Trophoblast cell (in vitro differentiated cells and primary cell): ENCODE measurements at regions not wholly inside any gene's neighbourhood (a gene's known extent, or its start where the extent isn't known, plus 50 kb on each side); places are given as distances from the start of the nearest gene placed in this dataset.

ENCODE experiments used
- DNase-seq, 2 donors: peaks; one replicate each; pipeline ENCODE4 v3.0.0-alpha.2; 2016
- H2AFZ ChIP-seq: 2 replicates; pipeline ENCODE4 v1.6.1; 2013; ENCODE audit warnings: low read length, moderate library complexity, mild to moderate bottlenecking; ENCODE audit not compliant: insufficient read depth, poor library complexity
- H2AK5ac ChIP-seq: 2 replicates; pipeline ENCODE4 v1.6.1; 2013; ENCODE audit warnings: mild to moderate bottlenecking, low read length
- H2BK120ac ChIP-seq: 2 replicates; pipeline ENCODE4 v1.6.1; 2013; ENCODE audit warnings: low read length, mild to moderate bottlenecking, moderate library complexity; ENCODE audit not compliant: insufficient read depth, poor library complexity
- H2BK12ac ChIP-seq: 2 replicates; pipeline ENCODE4 v1.6.1; 2013; ENCODE audit warnings: mild to moderate bottlenecking, low read length, moderate library complexity
- H2BK5ac ChIP-seq: 2 replicates; pipeline ENCODE4 v1.6.1; 2013; ENCODE audit warnings: low read length, low read depth, moderate library complexity, mild to moderate bottlenecking; ENCODE audit not compliant: poor library complexity
- H3K14ac ChIP-seq: 2 replicates; pipeline ENCODE4 v1.6.1; 2013; ENCODE audit warnings: mild to moderate bottlenecking, low read length
- H3K18ac ChIP-seq: 2 replicates; pipeline ENCODE4 v1.6.1; 2013; ENCODE audit warnings: mild to moderate bottlenecking, low read length
- H3K23ac ChIP-seq: 2 replicates; pipeline ENCODE4 v1.6.1; 2013; ENCODE audit warnings: low read length
- H3K27ac ChIP-seq: 2 replicates; pipeline ENCODE4 v1.5.1; 2013; ENCODE audit warnings: low read depth, mild to moderate bottlenecking, inconsistent platforms, low read length, moderate library complexity
- H3K27me3 ChIP-seq: 2 replicates; pipeline ENCODE4 v1.6.1; 2013; ENCODE audit warnings: inconsistent platforms, mild to moderate bottlenecking, low read length, moderate library complexity; ENCODE audit not compliant: insufficient read depth
- H3K36me3 ChIP-seq, 2 experiments: 1 replicate in 1 of 2; 2 replicates in 1 of 2; pipeline ENCODE4 v1.6.1; 2013; ENCODE audit warnings: low read length in 2 of 2, mild to moderate bottlenecking in 2 of 2, moderate library complexity in 1 of 2; ENCODE audit not compliant: insufficient read depth in 2 of 2, control insufficient read depth in 1 of 2
- H3K4ac ChIP-seq: 2 replicates; pipeline ENCODE4 v1.6.1; 2013; ENCODE audit warnings: low read depth, mild to moderate bottlenecking, low read length, moderate library complexity
- H3K4me1 ChIP-seq, 2 experiments: 1 replicate in 1 of 2; 2 replicates in 1 of 2; pipeline ENCODE4 v1.6.1; 2013; ENCODE audit warnings: low read length in 2 of 2, mild to moderate bottlenecking in 2 of 2, moderate library complexity in 1 of 2; ENCODE audit not compliant: insufficient read depth in 2 of 2, control insufficient read depth in 1 of 2
- H3K4me2 ChIP-seq: 2 replicates; pipeline ENCODE4 v1.6.1; 2013; ENCODE audit warnings: inconsistent platforms, mild to moderate bottlenecking, low read length, moderate library complexity
- H3K4me3 ChIP-seq: 2 replicates; pipeline ENCODE4 v1.5.1; 2013; ENCODE audit warnings: mild to moderate bottlenecking, low read depth, low read length, inconsistent platforms
- H3K79me1 ChIP-seq: one replicate; pipeline ENCODE4 v1.6.1; 2013; ENCODE audit warnings: low read length
- H3K79me2 ChIP-seq: 2 replicates; pipeline ENCODE4 v1.6.1; 2013; ENCODE audit warnings: low read length, mild to moderate bottlenecking; ENCODE audit not compliant: control insufficient read depth, insufficient read depth, poor library complexity
- H3K9ac ChIP-seq: 2 replicates; pipeline ENCODE4 v1.6.1; 2013; ENCODE audit warnings: mild to moderate bottlenecking, low read length
- H3K9me3 ChIP-seq: 2 replicates; pipeline ENCODE4 v1.6.1; 2013; ENCODE audit warnings: low read depth, mild to moderate bottlenecking, control low read depth, inconsistent platforms, low read length; ENCODE audit not compliant: insufficient read depth
- H4K12ac ChIP-seq: 2 replicates; pipeline ENCODE4 v1.6.1; 2013; ENCODE audit warnings: low read depth, mild to moderate bottlenecking, low read length, moderate library complexity
- H4K8ac ChIP-seq: 2 replicates; pipeline ENCODE4 v1.6.1; 2013; ENCODE audit warnings: low read depth, mild to moderate bottlenecking, low read length, moderate library complexity
- H4K91ac ChIP-seq: one replicate; pipeline ENCODE4 v1.6.1; 2013; ENCODE audit warnings: low read depth, mild to moderate bottlenecking, low read length, moderate library complexity
- WGBS: extraction: QIAGEN DNeasy Blood & Tissue Kit; methylation state at CpG from one replicate; pipeline ENCODE4 v1.1.7; 2013; ENCODE audit warnings: missing lambda C conversion rate; ENCODE audit not compliant: insufficient read length, insufficient coverage; ENCODE audit errors: extremely low coverage; 5-methylcytosine and 5-hydroxymethylcytosine counted together

- Histone ChIP-seq H3K4me3 (no peak overlapping the region), H3K79me2 (no peaks in the 10 kb centered on the region), H4K91ac (no peak overlapping the region), H3K79me1 (no peaks in the 10 kb centered on the region), H3K23ac (no peak overlapping the region), H2BK12ac (no peak overlapping the region), H2BK120ac (no peak overlapping the region), H3K9ac (no peak overlapping the region), H3K4me1 (no peaks in the 10 kb centered on the region), H3K14ac (no peak overlapping the region), H3K36me3 (no peaks in the 10 kb centered on the region), H3K27me3 (no peaks in the 10 kb centered on the region), H3K4me2 (no peak overlapping the region), H4K8ac (no peak overlapping the region), H4K12ac (no peak overlapping the region), H2BK5ac (no peak overlapping the region), H2AFZ (no peak overlapping the region), H3K18ac (no peak overlapping the region), H3K9me3 (peaks cover 4% of the 10 kb centered on the region), H2AK5ac (no peak overlapping the region), H3K27ac (no peak overlapping the region), H3K4ac (no peak overlapping the region)
- no CpG with 5 or more reads among the region's 4 CpGs for WGBS
- DNase-seq, result no peak
Observed at GRCh38 chr7:67764289-67764688, 767.7 kb downstream of the TYW1 start.

- H3K27ac ChIP-seq, result no peak overlapping the region
- no peaks in the 10 kb centered on the region for H3K4me1 ChIP-seq
Observed at GRCh38 chr7:67765481-67766175, 769.0 kb downstream of the TYW1 start.

GRCh38 chr7:67766906-67767410, 770.3 kb downstream of the TYW1 start:
- Histone ChIP-seq H3K4ac (no peak overlapping the region), H3K79me2 (no peaks in the 10 kb centered on the region), H3K4me3 (no peak overlapping the region), H3K27ac (no peak overlapping the region), H2AFZ (no peak overlapping the region), H3K9ac (no peak overlapping the region), H4K12ac (no peak overlapping the region), H2AK5ac (no peak overlapping the region), H4K91ac (no peak overlapping the region), H3K4me1 (peaks cover 0 to 3% of the 10 kb centered on the region in 2 experiments), H3K27me3 (no peaks in the 10 kb centered on the region), H4K8ac (no peak overlapping the region), H3K14ac (no peak overlapping the region), H3K18ac (no peak overlapping the region), H3K4me2 (no peak overlapping the region), H2BK12ac (no peak overlapping the region), H3K36me3 (no peaks in the 10 kb centered on the region), H3K9me3 (peaks cover 6% of the 10 kb centered on the region), H3K23ac (no peak overlapping the region), H2BK120ac (no peak overlapping the region), H3K79me1 (no peaks in the 10 kb centered on the region), H2BK5ac (no peak overlapping the region)
- WGBS, result no CpG with 5 or more reads among the region's 4 CpGs
- no peak for DNase-seq

More at GRCh38 chr7:67765481-67766175, 769.0 kb downstream of the TYW1 start:
- Histone ChIP-seq H3K14ac (no peak overlapping the region), H2AFZ (no peak overlapping the region), H3K4me3 (no peak overlapping the region), H3K4me2 (no peak overlapping the region), H3K18ac (no peak overlapping the region), H3K23ac (no peak overlapping the region), H2BK12ac (no peak overlapping the region), H4K8ac (no peak overlapping the region), H3K9ac (no peak overlapping the region), H2BK5ac (no peak overlapping the region), H4K91ac (no peak overlapping the region), H3K4ac (no peak overlapping the region), H3K79me1 (no peaks in the 10 kb centered on the region), H2BK120ac (no peak overlapping the region), H3K36me3 (no peaks in the 10 kb centered on the region), H2AK5ac (no peak overlapping the region), H4K12ac (no peak overlapping the region), H3K27me3 (no peaks in the 10 kb centered on the region), H3K79me2 (no peaks in the 10 kb centered on the region), H3K9me3 (peaks cover 4% of the 10 kb centered on the region)
- no peak for DNase-seq
- no CpG with 5 or more reads among the region's 6 CpGs for WGBS

DNA sequence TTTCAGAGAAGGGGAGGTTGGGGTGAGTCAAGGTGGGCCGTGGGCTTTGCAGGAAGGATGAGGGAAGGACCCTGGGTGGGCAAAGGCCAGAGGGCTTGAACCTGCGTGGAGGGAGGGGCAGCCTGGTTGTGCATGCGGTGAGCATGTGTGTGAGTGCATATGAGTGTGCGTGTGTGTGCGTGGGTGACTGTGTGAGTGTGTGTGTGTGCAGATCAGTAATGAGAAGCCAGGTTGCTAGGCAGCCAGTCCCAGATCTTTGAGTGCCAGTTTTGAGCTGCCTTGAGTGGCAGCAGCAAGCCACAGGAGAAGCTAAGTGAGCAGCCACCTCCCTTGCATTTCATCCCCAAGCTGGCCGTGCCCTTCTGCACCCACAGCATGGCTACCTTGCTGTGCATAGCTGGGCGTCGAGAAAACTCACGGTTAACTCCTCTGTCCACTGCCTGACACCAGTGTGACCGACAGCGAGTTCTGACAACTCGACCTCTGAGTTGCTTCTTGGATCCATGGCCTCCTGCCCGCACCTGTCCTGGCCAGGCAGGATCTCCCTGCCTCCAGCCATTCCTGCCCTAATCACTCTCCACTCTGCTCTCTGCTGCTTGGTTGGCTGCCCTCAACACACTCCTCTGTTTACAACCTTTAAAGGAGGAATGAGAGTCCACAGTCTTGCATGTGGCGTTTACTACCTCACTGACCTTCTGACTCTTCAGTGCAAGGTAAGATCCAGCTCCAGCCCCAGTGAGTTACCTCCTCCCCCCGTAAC, 775.4 kb downstream of the TYW1 start:
- Histone ChIP-seq H3K4me2 (no peak overlapping the region), H3K4ac (no peak overlapping the region), H3K9ac (no peak overlapping the region), H3K27ac (no peak overlapping the region), H3K18ac (no peak overlapping the region), H2AK5ac (no peak overlapping the region), H3K4me1 (peaks cover 2 to 6% of the 10 kb centered on the region in 2 experiments), H3K23ac (no peak overlapping the region), H3K36me3 (no peaks in the 10 kb centered on the region), H2BK12ac (no peak overlapping the region), H4K91ac (no peak overlapping the region), H3K14ac (no peak overlapping the region), H2AFZ (no peak overlapping the region), H3K79me1 (no peaks in the 10 kb centered on the region), H2BK120ac (no peak overlapping the region), H4K12ac (no peak overlapping the region), H4K8ac (no peak overlapping the region), H3K79me2 (no peaks in the 10 kb centered on the region), H3K9me3 (peaks cover 3% of the 10 kb centered on the region), H3K4me3 (no peak overlapping the region), H3K27me3 (no peaks in the 10 kb centered on the region), H2BK5ac (no peak overlapping the region)
- DNase-seq, result no peak
- WGBS, result no CpG with 5 or more reads among the region's 15 CpGs
